Panc1 (cell line): ENCODE measurements at regions not wholly inside any gene's neighbourhood (a gene's known extent, or its start where the extent isn't known, plus 50 kb on each side); places are given as distances from the start of the nearest gene placed in this dataset.
A peak's percentile ranks its signal among the peaks of the same experiment; 100 is the strongest.

Source experiments
- ATAC-seq: fragments of 200-7000 bp; cut with Tn5 transposase; 2 replicates; pipeline ENCODE4 v1.9.1; 2020; ENCODE audit warnings: mild to moderate bottlenecking, moderate library complexity
- BruUV-seq: library from RNA; stranded (reverse); fragments of 400-500 nt; replicated peaks from 2 replicates; lab custom pipeline; 2021; lab: Mats Ljungman, UMichigan
- CTCF ChIA-PET: fragments of 300-600 bp; sonication (Branson Sonifier 250); formaldehyde crosslinking; loops from one replicate; lab custom pipeline; 2022; ENCODE audit warnings: antibody characterized with exemption; lab: Charles Lee
- POLR2A ChIA-PET: fragments of 300-600 bp; sonication (Branson Sonifier 250); formaldehyde crosslinking; loops from one replicate; lab custom pipeline; 2022; ENCODE audit warnings: antibody characterized with exemption; lab: Charles Lee
- DNase-seq: peaks from one replicate; pipeline ENCODE4 v3.0.0-alpha.2; 2010; ENCODE audit warnings: low read depth, low spot score
- H3K27ac ChIP-seq: 2 replicates; pipeline ENCODE4 v1.5.1; 2011; ENCODE audit warnings: mild to moderate bottlenecking, low read length, inconsistent platforms
- H3K27me3 ChIP-seq: fragments of 200-500 bp; sonication (Bioruptor generic); 2 replicates; pipeline ENCODE4 v1.6.0; 2014; ENCODE audit warnings: low read length, inconsistent platforms; ENCODE audit not compliant: control insufficient read depth, insufficient read depth
- H3K36me3 ChIP-seq: fragments of 200-500 bp; sonication (Bioruptor generic); 2 replicates; pipeline ENCODE4 v1.5.1; 2014; ENCODE audit warnings: inconsistent platforms, mild to moderate bottlenecking, low read length, moderate library complexity; ENCODE audit not compliant: control insufficient read depth, insufficient read depth
- H3K4me1 ChIP-seq: 2 replicates; pipeline ENCODE4 v1.5.1; 2011; ENCODE audit warnings: inconsistent platforms, mild to moderate bottlenecking, low read length, moderate library complexity; ENCODE audit not compliant: control insufficient read depth, insufficient read depth
- H3K4me3 ChIP-seq, 2 experiments: 2 replicates each; pipeline ENCODE4 v1.5.1; 2011 to 2012; ENCODE audit warnings: low read depth in 2 of 2, low read length in 2 of 2, mild to moderate bottlenecking in 2 of 2, inconsistent platforms in 1 of 2, moderate library complexity in 1 of 2
- H3K9me3 ChIP-seq: fragments of 200-500 bp; sonication (Bioruptor generic); 2 replicates; pipeline ENCODE4 v1.5.1; 2014; ENCODE audit warnings: low read depth, mild to moderate bottlenecking, inconsistent platforms, low read length, moderate library complexity; ENCODE audit not compliant: control insufficient read depth, insufficient read depth
- POLR2AphosphoS5 ChIP-seq: IDR thresholded peaks from 2 replicates; pipeline ENCODE4 v1.6.1; 2012; ENCODE audit warnings: mild to moderate bottlenecking, low read depth, low read length, moderate library complexity
- SIN3A ChIP-seq: IDR thresholded peaks from 2 replicates; pipeline ENCODE4 v1.6.1; 2012; ENCODE audit warnings: low read depth, mild to moderate bottlenecking, low read length, moderate library complexity, borderline replicate concordance; ENCODE audit not compliant: insufficient read depth
- TCF7L2 ChIP-seq: IDR thresholded peaks from 2 replicates; pipeline ENCODE4 v1.6.1; 2011; ENCODE audit warnings: mild to moderate bottlenecking, low read depth, low read length, inconsistent platforms
- in situ Hi-C: cut with HindIII; loops from 2 replicates; pipeline ENCODE4 v1.10.0; 2016; ENCODE audit warnings: low sequenced_read_pairs, low pct_unique_long_range_greater_than_20kb
- intact Hi-C: fragments of 100-400 bp; cut with micrococcal nuclease; formaldehyde crosslinking; loops from one replicate; pipeline ENCODE4 v1.10.0; 2022; ENCODE audit not compliant: unreplicated experiment
- TF ChIP-seq, protein P1 (sequence below), 2 experiments: IDR thresholded peaks; 2 replicates each; pipeline ENCODE4 v1.6.1; 2011 to 2012; ENCODE audit warnings: low read depth in 2 of 2, control low read depth in 1 of 2, low read length in 1 of 2, mild to moderate bottlenecking in 1 of 2, moderate library complexity in 1 of 2; ENCODE audit not compliant: insufficient read depth in 1 of 2
- TF ChIP-seq, protein P2 (sequence below): fragments of 450-650 bp; IDR thresholded peaks from 2 replicates; pipeline ENCODE4 v1.5.1; 2017; ENCODE audit warnings: mild to moderate bottlenecking

- DNase-seq (no peak), ATAC-seq (no peak)
- intact Hi-C loops, result no loop called here
- Histone ChIP-seq H3K4me1 (peaks cover 15% of the 10 kb centered on the region), H3K27me3 (no peaks in the 10 kb centered on the region), H3K27ac (no peak overlapping the region), H3K36me3 (no peaks in the 10 kb centered on the region), H3K4me3 (no peak overlapping the region), H3K9me3 (peaks cover 17% of the 10 kb centered on the region)
- no peak for TF ChIP-seq POLR2AphosphoS5
- ChIA-PET CTCF (no interaction called here), POLR2A (no interaction called here)
- in situ Hi-C loops, result no loop called here
- BruUV-seq, result no TSS peak
Measured at GRCh38 chr5:73380041-73380440, 68.5 kb downstream of the FOXD1 start.

GRCh38 chr5:73379435-73379834, 69.1 kb downstream of the FOXD1 start:
- H3K4me3 ChIP-seq, result no peak overlapping the region
- in situ Hi-C loops, result no loop called here
- peaks cover 11% of the 10 kb centered on the region; the same call in 1 of the 2 replicates for H3K9me3 ChIP-seq
- no peak for ATAC-seq
- H3K36me3 ChIP-seq, result no peaks in the 10 kb centered on the region
- peak overlapping the region; percentile 3; the same call in 1 of the 2 replicates for H3K27ac ChIP-seq
- peaks cover 21% of the 10 kb centered on the region for H3K4me1 ChIP-seq
- no TSS peak for BruUV-seq
- no peaks in the 10 kb centered on the region for H3K27me3 ChIP-seq
- DNase-seq, result no peak
- intact Hi-C loops, result loop anchor here (10.0 kb wide), 1 partner anchor 55 kb away; no protein-coding TSS in a partner anchor
- ChIA-PET CTCF (no interaction called here), POLR2A (no interaction called here)
- TF ChIP-seq SIN3A, result no peak
- TF ChIP-seq, protein P1, sequence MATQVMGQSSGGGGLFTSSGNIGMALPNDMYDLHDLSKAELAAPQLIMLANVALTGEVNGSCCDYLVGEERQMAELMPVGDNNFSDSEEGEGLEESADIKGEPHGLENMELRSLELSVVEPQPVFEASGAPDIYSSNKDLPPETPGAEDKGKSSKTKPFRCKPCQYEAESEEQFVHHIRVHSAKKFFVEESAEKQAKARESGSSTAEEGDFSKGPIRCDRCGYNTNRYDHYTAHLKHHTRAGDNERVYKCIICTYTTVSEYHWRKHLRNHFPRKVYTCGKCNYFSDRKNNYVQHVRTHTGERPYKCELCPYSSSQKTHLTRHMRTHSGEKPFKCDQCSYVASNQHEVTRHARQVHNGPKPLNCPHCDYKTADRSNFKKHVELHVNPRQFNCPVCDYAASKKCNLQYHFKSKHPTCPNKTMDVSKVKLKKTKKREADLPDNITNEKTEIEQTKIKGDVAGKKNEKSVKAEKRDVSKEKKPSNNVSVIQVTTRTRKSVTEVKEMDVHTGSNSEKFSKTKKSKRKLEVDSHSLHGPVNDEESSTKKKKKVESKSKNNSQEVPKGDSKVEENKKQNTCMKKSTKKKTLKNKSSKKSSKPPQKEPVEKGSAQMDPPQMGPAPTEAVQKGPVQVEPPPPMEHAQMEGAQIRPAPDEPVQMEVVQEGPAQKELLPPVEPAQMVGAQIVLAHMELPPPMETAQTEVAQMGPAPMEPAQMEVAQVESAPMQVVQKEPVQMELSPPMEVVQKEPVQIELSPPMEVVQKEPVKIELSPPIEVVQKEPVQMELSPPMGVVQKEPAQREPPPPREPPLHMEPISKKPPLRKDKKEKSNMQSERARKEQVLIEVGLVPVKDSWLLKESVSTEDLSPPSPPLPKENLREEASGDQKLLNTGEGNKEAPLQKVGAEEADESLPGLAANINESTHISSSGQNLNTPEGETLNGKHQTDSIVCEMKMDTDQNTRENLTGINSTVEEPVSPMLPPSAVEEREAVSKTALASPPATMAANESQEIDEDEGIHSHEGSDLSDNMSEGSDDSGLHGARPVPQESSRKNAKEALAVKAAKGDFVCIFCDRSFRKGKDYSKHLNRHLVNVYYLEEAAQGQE (IDR thresholded peaks at IDR 0.05; ENCODE audit: insufficient read depth in 1 of 2, low read depth in 2 of 2, low read length in 1 of 2), result no peak
- TF ChIP-seq TCF7L2, result no peak
- TF ChIP-seq, protein P2, sequence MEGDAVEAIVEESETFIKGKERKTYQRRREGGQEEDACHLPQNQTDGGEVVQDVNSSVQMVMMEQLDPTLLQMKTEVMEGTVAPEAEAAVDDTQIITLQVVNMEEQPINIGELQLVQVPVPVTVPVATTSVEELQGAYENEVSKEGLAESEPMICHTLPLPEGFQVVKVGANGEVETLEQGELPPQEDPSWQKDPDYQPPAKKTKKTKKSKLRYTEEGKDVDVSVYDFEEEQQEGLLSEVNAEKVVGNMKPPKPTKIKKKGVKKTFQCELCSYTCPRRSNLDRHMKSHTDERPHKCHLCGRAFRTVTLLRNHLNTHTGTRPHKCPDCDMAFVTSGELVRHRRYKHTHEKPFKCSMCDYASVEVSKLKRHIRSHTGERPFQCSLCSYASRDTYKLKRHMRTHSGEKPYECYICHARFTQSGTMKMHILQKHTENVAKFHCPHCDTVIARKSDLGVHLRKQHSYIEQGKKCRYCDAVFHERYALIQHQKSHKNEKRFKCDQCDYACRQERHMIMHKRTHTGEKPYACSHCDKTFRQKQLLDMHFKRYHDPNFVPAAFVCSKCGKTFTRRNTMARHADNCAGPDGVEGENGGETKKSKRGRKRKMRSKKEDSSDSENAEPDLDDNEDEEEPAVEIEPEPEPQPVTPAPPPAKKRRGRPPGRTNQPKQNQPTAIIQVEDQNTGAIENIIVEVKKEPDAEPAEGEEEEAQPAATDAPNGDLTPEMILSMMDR, result no peak
- TF ChIP-seq POLR2AphosphoS5, result no peak

DNA sequence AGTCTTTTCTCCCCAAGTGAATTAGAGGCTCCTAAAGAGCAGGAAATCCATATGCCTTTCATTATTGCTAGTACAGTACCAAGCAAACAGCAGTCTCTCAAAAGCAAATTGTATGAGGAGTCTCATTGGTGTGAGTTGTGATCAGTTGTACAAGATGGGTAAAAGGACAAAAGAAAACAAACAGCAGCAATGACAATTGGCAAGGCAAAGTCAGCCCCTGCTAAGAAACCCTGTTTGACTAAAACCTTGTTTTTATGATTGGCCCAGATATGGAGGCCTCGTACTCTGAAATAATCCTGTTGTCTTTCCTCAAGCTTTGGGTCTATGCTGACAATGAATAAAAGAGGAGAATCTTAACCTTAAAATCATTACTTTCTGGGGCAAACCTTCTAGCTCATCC, 69.8 kb downstream of the FOXD1 start:
- no peaks in the 10 kb centered on the region for H3K36me3 ChIP-seq
- BruUV-seq, result no TSS peak
- H3K9me3 ChIP-seq, result peaks cover 4% of the 10 kb centered on the region; the same call in 1 of the 2 replicates
- ATAC-seq (no peak), DNase-seq (no peak)
- ChIA-PET CTCF (interaction anchor here (0.8 kb wide), 1 partner anchor 163 kb away, joined by 4 read pairs; no protein-coding TSS in a partner anchor), POLR2A (interaction anchor here (0.5 kb wide), 1 partner anchor 11 kb away, joined by 5 read pairs; no protein-coding TSS in a partner anchor)
- H3K27ac ChIP-seq, result peak overlapping the region; percentile 3
- intact Hi-C loops (loop anchor here (10.0 kb wide), 1 partner anchor 56 kb away; no protein-coding TSS in a partner anchor), in situ Hi-C loops (no loop called here)
- no peak overlapping the region for H3K4me3 ChIP-seq
- peaks cover 28% of the 10 kb centered on the region for H3K4me1 ChIP-seq
- no peak for TF ChIP-seq POLR2AphosphoS5
- H3K27me3 ChIP-seq, result no peaks in the 10 kb centered on the region
